SHP77 treated with DMSO at 0.1 percent for 48 hours (cell line): ENCODE measurements at regions not wholly inside any gene's neighbourhood (a gene's known extent, or its start where the extent isn't known, plus 50 kb on each side); places are given as distances from the start of the nearest gene placed in this dataset.
"Not testable (repeated sequence)": the region's sequence is repeated elsewhere in the genome, so short reads cannot be mapped to it uniquely, and the experiment has no call there.

Experiments used
- DNase-seq: peaks from one replicate; lab custom pipeline; 2025; lab: John Stamatoyannopoulos, UW

- peak; percentile 72 for DNase-seq
Measured at GRCh38 chr13:50387051-50387581, 371.9 kb downstream of the KCNRG start.

GRCh38 chr13:50388481-50388880, 373.2 kb downstream of the KCNRG start:
- DNase-seq: no peak

- DNase-seq: no peak
Measured at GRCh38 chr13:50389726-50390125, 374.5 kb downstream of the KCNRG start.

DNA sequence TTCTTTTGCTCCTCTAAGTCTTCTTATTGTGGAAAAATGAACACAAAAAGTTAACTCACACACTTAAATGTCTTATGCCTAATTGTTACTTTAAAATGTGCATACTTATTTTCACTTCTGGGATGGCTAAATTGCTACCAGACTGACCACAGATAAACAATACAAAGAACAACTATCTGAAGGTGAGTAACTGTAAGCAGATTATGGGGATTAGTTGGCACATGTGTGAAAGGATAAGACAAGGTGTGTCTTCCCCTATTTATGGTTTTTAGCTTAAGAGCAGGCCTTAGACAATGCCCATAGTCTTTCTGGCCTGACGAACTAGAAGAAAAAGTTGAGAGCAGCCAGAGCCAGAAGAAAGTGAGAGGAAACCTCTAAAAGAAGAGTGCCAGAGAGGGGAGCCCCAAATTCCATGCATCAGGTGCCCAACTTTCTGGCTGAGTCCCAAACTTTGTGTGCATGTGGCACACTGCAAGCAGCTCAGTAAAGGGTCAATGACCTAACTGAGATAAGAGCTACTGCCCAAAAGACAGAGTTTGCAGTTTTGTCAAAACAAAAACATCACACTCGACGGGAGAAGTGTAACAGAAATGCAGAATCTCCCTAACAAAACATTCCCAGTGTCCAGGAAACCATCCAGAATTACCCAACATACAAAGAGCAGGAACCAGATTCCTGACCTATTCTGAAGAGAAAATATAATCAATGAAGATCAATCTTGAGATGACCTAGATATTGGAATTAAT, 375.4 kb downstream of the KCNRG start:
- no peak for DNase-seq

DNA sequence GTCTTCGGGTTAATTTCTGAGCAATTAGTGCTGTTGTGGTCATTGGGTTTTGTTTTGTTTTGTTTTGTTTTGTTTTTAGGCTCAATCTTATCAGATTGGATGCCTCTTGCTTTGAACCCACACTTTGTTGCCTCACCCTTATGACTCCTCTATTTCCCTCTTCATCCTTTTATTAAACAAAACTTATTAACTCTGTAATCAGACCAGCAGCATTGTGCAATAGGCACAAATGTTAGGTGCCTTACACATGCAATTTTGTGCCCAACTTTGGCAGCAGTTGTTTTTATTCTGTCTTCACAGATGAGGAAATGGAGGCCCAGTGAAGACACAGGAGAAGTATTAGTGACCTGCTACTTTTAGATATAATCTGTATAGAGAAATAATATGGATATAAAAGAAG, 377.7 kb downstream of the KCNRG start:
- DNase-seq: no peak

GRCh38 chr13:50393628-50394027, 378.4 kb downstream of the KCNRG start:
- DNase-seq: no peak

DNA sequence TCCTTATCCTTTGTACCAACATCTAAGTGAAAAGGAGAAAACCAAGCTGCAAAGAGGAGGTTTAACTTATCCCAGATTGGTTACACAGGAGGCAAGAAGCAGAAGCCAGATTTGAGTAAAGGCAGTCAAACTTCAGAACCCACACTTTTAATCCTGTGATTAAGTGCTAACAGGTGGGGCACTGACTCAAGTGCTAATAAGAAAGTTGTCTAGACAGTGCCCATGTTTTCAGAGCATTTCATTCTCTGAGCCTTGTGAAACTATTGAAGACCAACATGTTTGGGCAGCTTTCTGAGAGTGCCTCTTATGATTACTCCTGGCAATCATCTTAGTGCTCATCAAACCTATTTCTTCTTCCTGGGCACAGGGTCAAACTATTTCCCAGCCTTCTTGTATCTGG, 380.8 kb downstream of the KCNRG start:
- no peak for DNase-seq

DNA sequence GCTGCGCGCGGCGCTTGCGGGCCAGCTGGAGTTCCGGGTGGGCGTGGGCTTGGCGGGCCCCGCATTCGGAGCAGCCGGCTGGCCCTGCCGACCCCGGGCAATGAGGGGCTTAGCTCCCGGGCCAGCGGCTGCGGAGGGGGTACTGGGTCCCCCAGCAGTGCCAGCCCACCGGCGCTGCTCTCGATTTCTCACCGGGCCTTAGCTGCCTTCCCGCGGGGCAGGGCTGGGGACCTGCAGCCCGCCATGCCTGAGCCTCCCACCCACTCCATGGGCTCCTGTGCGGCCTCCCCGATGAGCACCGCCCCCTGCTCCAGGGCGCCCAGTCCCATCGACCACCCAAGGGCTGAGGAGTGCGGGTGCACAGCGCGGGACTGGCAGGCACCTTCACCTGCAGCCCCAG, 381.4 kb downstream of the KCNRG start:
- DNase-seq: not testable (repeated sequence)

DNA sequence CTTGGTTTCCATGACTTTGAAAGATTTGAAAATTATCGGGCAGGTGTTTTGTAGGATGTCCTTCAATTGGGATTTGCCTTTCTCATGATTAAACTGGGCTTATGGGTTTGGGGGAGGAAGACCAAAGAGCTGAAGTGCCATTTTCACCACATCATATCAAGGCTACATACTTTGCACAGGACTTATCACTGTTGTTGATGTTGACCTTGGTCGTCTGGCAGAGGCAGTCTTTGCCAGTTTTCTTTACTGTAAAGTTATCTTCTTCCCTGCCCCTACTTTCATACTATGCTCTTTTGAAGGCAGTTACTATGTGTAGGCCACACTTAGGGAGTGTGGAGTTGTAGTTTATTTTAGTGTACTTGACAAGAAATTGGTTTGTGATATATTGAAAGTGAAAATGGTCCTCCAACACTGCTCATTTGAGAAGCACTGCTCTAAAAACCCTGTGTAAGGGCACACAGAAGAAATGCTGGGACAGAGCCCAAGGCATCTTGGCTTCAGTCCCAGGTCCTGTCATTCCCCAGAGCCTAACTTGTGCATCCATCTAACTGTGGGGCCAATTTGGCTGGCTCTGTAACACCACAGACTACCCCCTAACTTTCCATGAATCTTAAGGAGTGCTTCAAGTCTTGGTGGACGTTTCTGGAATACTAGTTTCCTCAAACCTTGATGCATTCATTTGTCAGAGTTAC, 384.9 kb downstream of the KCNRG start:
- no peak for DNase-seq

- DNase-seq: peak; percentile 20
Measured at GRCh38 chr13:50401049-50401505, 385.8 kb downstream of the KCNRG start.

- DNase-seq: no peak
Measured at GRCh38 chr13:50401721-50402465, 386.6 kb downstream of the KCNRG start.

GRCh38 chr13:50403311-50403710, 388.1 kb downstream of the KCNRG start:
- peak; percentile 81 for DNase-seq

DNA sequence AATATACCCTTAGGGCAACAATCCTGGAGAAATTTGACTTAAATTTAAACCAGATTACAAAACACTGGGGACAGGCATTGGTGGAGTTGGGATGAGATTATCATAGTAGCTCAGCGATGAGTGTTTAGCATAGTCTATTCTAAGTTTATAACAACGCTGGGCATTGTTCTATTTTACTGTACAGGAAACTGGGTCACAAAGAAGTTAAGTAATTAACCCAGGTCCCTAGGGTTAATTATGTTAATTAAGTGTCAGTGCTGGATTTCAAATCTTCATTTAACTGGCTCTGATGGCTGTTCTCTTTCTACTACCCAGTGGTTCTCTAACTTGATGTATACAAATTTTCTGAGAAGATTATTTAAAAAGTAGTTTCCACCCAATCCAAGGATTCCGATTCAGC, 388.9 kb downstream of the KCNRG start:
- DNase-seq: no peak

GRCh38 chr13:50404769-50405168, 389.5 kb downstream of the KCNRG start:
- no peak for DNase-seq

GRCh38 chr13:50406831-50407230, 391.6 kb downstream of the KCNRG start:
- no peak for DNase-seq

DNA sequence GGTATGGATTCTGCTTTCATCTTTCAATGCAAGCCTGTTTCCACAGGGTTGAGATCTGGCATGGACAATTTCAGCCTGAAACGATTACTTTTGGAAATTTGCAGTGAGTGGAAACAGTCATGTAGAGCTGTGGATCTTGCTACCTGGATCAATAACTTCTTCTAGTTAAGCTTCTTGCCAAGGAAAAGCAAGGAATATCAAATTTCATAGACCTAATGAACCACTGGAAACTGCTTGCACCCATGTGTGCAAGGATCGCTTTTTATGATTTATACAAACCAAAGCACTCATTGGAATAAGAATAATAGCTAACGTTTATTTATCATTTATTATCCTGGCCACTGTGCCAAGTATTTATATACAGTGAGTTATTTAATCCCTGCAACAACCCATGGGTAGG, 392.8 kb downstream of the KCNRG start:
- DNase-seq: no peak

- DNase-seq: no peak
Measured at GRCh38 chr13:50409220-50409619, 394.0 kb downstream of the KCNRG start.

DNA sequence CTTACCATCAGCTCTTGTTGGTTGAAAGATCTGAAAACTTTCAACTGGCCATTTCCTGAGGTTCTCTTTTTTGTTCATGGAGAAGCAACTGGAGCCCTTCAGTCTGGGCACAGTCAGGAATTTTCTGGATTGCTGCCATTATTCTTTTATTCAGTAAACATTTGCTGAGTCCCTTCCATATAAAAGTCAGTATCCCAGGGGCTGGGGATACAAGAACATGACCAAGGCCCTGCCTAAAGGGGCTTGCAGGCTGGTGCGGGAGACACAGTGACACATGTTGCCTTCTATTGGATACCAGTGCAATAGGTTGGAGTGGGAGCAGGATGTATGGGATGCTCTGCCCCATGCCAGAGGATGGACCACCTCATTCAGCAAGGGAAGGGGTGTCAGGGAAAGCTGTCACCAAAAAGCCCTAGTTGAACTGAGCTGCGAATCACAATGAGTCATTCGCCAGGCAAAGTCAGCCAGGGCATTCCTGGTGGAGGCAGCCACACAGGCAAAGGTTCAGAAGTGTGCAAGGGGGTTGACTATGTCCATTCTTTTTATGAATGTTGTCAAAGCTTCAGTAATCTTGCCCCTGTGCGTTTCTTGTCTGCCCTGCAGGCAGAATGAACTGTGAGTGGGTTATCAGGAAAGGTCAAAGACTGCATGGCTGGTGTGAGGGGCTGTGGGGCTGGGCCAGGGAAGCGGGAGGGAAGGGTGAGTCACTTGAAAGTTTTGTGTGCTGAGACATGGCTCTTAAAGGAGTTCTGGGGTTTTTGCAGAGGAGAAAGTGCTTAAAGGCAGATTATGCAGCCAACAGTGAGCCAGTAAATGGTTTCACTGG, 395.9 kb downstream of the KCNRG start:
- no peak for DNase-seq

- DNase-seq: no peak
Measured at GRCh38 chr13:50412046-50412617, 396.9 kb downstream of the KCNRG start.

GRCh38 chr13:50414640-50415039, 399.4 kb downstream of the KCNRG start:
- no peak for DNase-seq

DNA sequence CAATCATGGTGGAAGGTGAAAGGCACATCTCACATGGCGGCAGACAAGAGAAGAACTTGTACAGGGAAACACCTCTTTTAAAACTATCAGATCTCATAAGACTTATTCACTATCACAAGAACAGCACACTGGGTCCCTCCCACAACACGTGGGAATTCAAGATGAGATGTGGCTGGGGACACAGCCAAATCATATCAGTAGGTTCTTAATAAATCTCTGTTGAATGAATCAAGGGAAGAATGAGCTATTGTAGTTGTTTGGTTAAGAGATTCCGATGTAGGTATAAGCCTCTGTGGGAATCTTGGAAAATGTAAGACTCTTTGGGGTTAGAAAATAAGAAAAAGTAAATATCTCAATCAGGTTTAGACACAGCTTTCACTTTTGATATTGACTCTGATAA, 400.2 kb downstream of the KCNRG start:
- DNase-seq: no peak
